Amygdala (tissue), 56 donors: ENCODE measurements at regions not wholly inside any gene's neighbourhood (a gene's known extent, or its start where the extent isn't known, plus 50 kb on each side); places are given as distances from the start of the nearest gene placed in this dataset.
"Not testable (repeated sequence)": the region's sequence is repeated elsewhere in the genome, so short reads cannot be mapped to it uniquely, and the experiment has no call there.

Experiments used
- DNase-seq, 56 donors: peaks; one replicate each; lab custom pipeline; 2025; lab: John Stamatoyannopoulos, UW

- peak in 2 of 56 donors; percentile 11 to 53 for DNase-seq
Observed at GRCh38 chr5:44935871-44936270, 127.1 kb downstream of the MRPS30 start.

GRCh38 chr5:44942524-44943001 lies 133.8 kb downstream of the MRPS30 start:
- DNase-seq, result no peak

DNA sequence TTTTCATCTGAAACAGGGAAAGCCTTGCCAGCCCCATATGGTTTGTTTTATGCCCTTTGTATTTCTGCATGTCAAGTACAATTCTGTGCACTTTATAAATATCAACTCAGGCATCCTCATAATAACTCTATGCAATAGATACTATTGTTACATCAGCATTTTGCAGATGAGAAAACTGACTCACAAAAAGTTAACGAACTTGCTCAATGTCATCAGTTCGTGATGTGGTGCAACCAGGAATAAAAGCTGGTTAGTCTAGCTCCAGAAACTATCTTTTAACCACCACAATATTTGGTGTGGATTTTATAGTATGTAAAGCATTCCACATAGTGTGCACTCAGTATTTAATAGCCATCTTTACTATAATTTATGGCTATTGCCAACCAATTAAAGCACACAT lies 134.9 kb downstream of the MRPS30 start:
- DNase-seq, result no peak

- DNase-seq, result no peak
Observed at GRCh38 chr5:44945743-44946142, 137.0 kb downstream of the MRPS30 start.

- DNase-seq, result no peak
Observed at GRCh38 chr5:44949687-44950086, 140.9 kb downstream of the MRPS30 start.

GRCh38 chr5:44951371-44951770 lies 142.6 kb downstream of the MRPS30 start:
- no peak for DNase-seq

DNA sequence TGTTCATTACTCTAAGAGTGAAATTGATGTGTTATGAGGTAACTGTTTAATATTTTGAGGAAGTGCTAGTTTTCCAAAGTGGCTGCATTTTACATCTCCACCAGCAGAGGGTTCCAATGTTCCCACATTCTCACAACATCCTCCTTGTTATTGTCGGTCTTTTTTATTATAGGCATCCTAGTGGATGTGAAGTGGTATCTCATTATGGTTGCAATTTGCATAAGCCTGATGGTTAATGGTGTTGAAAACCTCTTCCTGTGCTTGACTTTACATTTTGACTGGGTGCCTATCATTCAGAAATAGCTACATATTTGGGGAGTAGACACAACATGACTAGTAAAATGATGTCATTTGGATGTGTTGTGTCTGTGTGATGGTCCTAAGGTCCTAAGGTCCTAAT lies 143.6 kb downstream of the MRPS30 start:
- DNase-seq, result no peak

- no peak for DNase-seq
Observed at GRCh38 chr5:44953078-44953477, 144.3 kb downstream of the MRPS30 start.

DNA sequence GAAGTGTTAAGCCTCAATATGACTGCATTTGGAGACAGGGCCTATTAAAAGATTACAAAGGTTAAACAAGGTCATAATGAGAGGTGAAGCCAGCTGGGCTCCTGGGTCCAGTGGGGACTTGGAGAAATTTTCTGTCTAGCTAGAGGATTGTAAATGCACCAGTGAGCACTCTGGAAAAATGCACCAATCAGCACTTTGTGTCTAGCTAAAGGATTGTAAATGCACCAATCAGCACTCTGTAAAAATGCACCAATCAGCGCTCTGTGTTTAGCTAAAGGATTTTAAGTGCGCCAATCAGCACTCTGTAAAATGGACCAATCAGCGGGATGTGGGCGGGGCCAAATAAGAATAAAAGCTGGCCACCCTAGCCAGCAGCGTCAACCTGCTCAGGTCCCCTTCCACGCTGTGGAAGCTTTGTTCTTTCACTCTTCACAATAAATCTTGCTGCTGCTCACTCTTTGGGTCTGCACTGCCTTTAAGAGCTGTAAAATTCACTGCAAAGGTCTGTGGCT lies 150.3 kb downstream of the MRPS30 start:
- not testable (repeated sequence) for DNase-seq

- DNase-seq, result no peak
Observed at GRCh38 chr5:44969825-44970224, 161.1 kb downstream of the MRPS30 start.

- not testable (repeated sequence) for DNase-seq
Observed at GRCh38 chr5:44970963-44971362, 162.2 kb downstream of the MRPS30 start.

- no peak for DNase-seq
Observed at GRCh38 chr5:44974813-44975212, 166.1 kb downstream of the MRPS30 start.

- no peak for DNase-seq
Observed at GRCh38 chr5:44981708-44982107, 173.0 kb downstream of the MRPS30 start.

DNA sequence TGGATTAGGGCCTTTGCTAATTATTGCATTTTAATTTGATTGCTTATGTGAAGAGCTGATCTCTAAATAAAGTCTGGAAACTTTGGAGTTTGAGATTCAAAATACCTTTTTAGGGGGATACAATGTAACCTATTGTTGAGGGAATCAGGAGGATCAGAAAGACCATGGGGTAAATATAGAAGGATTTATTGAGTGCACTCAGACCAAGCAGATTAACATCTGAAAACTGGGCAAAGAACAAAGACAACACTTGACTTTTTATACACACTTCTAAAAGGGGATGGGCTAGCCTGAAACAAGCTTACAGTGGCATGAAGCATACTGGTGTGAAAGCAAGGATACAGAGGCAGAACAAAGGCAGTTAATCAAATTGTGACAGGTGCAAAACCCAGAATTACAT lies 174.3 kb downstream of the MRPS30 start:
- DNase-seq, result no peak

GRCh38 chr5:44987026-44987425 lies 178.3 kb downstream of the MRPS30 start:
- no peak for DNase-seq

GRCh38 chr5:44991693-44992092 lies 182.9 kb downstream of the MRPS30 start:
- DNase-seq, result no peak

DNA sequence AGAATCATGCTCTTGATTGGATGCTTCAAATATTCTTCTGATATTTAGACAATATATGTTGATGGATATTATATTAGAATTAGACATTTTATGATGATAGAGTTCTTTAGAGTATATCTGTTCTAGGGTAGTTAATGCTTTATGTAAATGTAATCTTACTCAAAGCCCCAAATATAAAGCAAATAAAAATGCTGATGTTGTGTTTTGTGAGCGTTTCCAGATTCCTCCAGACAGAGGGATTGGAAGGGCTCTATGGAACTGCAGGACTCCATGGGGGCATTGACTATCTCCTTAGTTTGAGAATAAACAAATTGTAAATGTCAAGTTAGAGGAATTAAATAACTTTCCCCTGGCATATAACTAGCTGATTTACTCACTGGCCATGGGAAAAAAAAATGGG lies 184.5 kb downstream of the MRPS30 start:
- no peak for DNase-seq

DNA sequence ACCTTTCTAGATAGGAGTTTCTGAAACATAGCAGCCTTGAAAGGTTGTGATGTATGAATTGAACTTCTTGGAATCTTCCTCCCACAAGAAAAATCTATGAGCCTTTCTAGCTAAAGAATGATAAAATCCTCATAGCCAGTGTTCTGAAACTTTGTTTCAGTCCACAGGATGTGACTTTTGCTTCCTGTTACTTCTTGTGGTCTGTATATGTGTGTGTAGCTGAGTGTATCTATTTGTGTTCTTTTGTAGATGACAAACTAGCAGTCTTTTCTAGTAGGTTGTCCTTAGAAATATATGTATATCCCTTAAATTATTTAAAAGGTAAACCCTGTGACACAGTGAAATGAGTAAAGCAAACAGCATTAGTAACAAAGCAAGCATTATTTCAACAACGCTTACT lies 188.8 kb downstream of the MRPS30 start:
- no peak for DNase-seq

GRCh38 chr5:45007102-45007501 lies 198.4 kb downstream of the MRPS30 start:
- not testable (repeated sequence) for DNase-seq

GRCh38 chr5:45017568-45017967 lies 208.8 kb downstream of the MRPS30 start:
- DNase-seq, result no peak

DNA sequence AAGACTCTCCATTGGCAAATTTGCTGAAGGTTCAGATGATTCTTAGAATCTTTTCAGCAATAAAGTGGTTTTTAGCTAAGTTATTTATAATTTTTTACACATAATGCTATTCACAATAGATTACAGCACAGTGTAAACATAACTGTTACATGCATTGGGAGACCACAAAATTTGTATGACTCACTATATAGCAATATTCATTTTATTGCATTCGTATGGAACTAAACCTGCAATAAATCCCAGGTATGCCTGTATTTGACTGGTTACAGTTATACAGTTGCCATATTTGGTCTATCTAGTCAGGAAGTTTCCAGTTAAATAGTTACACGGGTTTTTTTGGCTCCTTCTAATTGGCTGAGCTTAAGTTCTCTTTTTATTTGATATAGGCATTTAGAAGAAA lies 220.8 kb downstream of the MRPS30 start:
- no peak for DNase-seq

- DNase-seq, result no peak
Observed at GRCh38 chr5:45035991-45036390, 227.2 kb downstream of the MRPS30 start.

GRCh38 chr5:45037927-45038326 lies 229.2 kb downstream of the MRPS30 start:
- DNase-seq, result no peak
